ENCODE measurements at regions not wholly inside any gene's neighbourhood (a gene's known extent, or its start where the extent isn't known, plus 50 kb on each side); places are given as distances from the start of the nearest gene placed in this dataset.

- Histone ChIP-seq H3K27ac (ENCODE audit: insufficient read depth, low read length) (no peak overlapping the region), H4K5ac (ENCODE audit: low read depth, low read length) (no peak overlapping the region), H3K14ac (replicated peaks; ENCODE audit: low read depth, low read length) (no peak overlapping the region), H2BK120ac (ENCODE audit: low read depth, low read length) (no peak overlapping the region), H2AFZ (replicated peaks; ENCODE audit: low read length, poor library complexity) (no peak overlapping the region), H3K9me1 (ENCODE audit: insufficient read depth, low read length) (no peaks in the 10 kb centered on the region), H3K27me3 (ENCODE audit: control insufficient read depth, insufficient read depth, low read length) (no peaks in the 10 kb centered on the region), H2BK20ac (ENCODE audit: low read depth, low read length) (no peak overlapping the region), H4K91ac (ENCODE audit: insufficient read depth, low read depth, low read length) (no peak overlapping the region), H3K36me3 (ENCODE audit: control insufficient read depth, insufficient read depth, low read length) (no peaks in the 10 kb centered on the region), H4K20me1 (ENCODE audit: insufficient read depth, low read length) (no peaks in the 10 kb centered on the region), H3K9ac (ENCODE audit: low read depth, low read length) (no peak overlapping the region), H2AK5ac (ENCODE audit: low read depth, low read length) (no peak overlapping the region), H3K4me2 (ENCODE audit: low read depth, low read length) (no peak overlapping the region), H3K4me3 (ENCODE audit: insufficient read depth, low read depth, low read length) (no peak overlapping the region), H2BK5ac (ENCODE audit: low read depth, low read length, poor library complexity, severe bottlenecking) (no peak overlapping the region), H3K9me3 (ENCODE audit: control insufficient read depth, insufficient read depth, low read length) (no peaks in the 10 kb centered on the region), H3K4ac (ENCODE audit: low read depth, low read length) (no peak overlapping the region), H3K4me1 (ENCODE audit: control insufficient read depth, insufficient read depth, low read length) (no peaks in the 10 kb centered on the region), H3K79me1 (ENCODE audit: low read depth in 1 of 2, low read length in 2 of 2) (no peaks in the 10 kb centered on the region), H2AK9ac (replicated peaks; ENCODE audit: low read depth, low read length, poor library complexity) (no peak overlapping the region), H2BK15ac (ENCODE audit: low read depth, low read length) (no peak overlapping the region), H4K8ac (ENCODE audit: low read depth in 2 of 2, low read length in 2 of 2) (no peak overlapping the region), H3K56ac (ENCODE audit: extremely low read depth, insufficient read depth, low read length) (no peak overlapping the region), H3K18ac (ENCODE audit: low read depth, low read length) (no peak overlapping the region), H3K23ac (ENCODE audit: low read depth, low read length) (no peak overlapping the region)
- WGBS, 2 experiments (ENCODE audit: extremely low coverage in 2 of 2, insufficient read length in 1 of 2), result no CpG with 5 or more reads among the region's 8 CpGs
- dilution Hi-C loops (cut with HindIII; ENCODE audit: low sequenced_read_pairs, unreplicated experiment) (no loop called here), in situ Hi-C loops (cut with MboI; ENCODE audit: low sequenced_read_pairs) (no loop called here), intact Hi-C loops (cut with micrococcal nuclease) (loop anchor here (1.0 kb wide), 1 partner anchor 317 kb away; no protein-coding TSS in a partner anchor)
- ChIA-PET POLR2A (ENCODE audit: unreplicated experiment) (no interaction called here), CTCF (no interaction called here)
- no TSS peak for BruUV-seq (replicated peaks)
- no peak for ATAC-seq (ENCODE audit: low read depth)
- DNase-seq, result no peak
- TF ChIP-seq SMC3 (IDR thresholded peaks at IDR 0.05; ENCODE audit: low read depth, low read length) (no peak), CTCF (conservative IDR thresholded peaks at IDR 0.05; ENCODE audit: low read depth, low read length) (no peak), RAD21 (IDR thresholded peaks at IDR 0.05; ENCODE audit: low read length) (no peak), ELK1 (IDR thresholded peaks at IDR 0.05; ENCODE audit: borderline replicate concordance, low read depth, low read length) (no peak), BHLHE40 (IDR thresholded peaks at IDR 0.05; ENCODE audit: low read depth, low read length) (no peak), RFX5 (IDR thresholded peaks at IDR 0.05; ENCODE audit: low read depth, low read length) (no peak), MXI1 (IDR thresholded peaks at IDR 0.05; ENCODE audit: borderline replicate concordance, low read depth, low read length) (no peak), FOS (IDR thresholded peaks at IDR 0.05; ENCODE audit: low read depth, low read length) (no peak), NFE2L2 (IDR thresholded peaks at IDR 0.05; ENCODE audit: low read depth, low read length) (no peak), CEBPB (IDR thresholded peaks at IDR 0.05; ENCODE audit: low read depth, low read length) (no peak), MAFK (IDR thresholded peaks at IDR 0.05; ENCODE audit: low read depth, low read length) (no peak), CHD1 (IDR thresholded peaks at IDR 0.05; ENCODE audit: low read depth, low read length) (no peak), MAZ (IDR thresholded peaks at IDR 0.05; ENCODE audit: borderline replicate concordance, low read depth, low read length) (no peak), RCOR1 (IDR thresholded peaks at IDR 0.05; ENCODE audit: insufficient replicate concordance, low read length) (no peak)
- TF ChIP-seq, protein P1, sequence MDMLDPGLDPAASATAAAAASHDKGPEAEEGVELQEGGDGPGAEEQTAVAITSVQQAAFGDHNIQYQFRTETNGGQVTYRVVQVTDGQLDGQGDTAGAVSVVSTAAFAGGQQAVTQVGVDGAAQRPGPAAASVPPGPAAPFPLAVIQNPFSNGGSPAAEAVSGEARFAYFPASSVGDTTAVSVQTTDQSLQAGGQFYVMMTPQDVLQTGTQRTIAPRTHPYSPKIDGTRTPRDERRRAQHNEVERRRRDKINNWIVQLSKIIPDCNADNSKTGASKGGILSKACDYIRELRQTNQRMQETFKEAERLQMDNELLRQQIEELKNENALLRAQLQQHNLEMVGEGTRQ (IDR thresholded peaks at IDR 0.05; ENCODE audit: low read depth, low read length), result no peak
These were observed 135.1 kb downstream of the ETNK1 start for GRCh38 chr12:22759769-22760674.
